Heart left ventricle (tissue), 16 donors: ENCODE measurements at regions not wholly inside any gene's neighbourhood (a gene's known extent, or its start where the extent isn't known, plus 50 kb on each side); places are given as distances from the start of the nearest gene placed in this dataset.
A peak's percentile ranks its signal among the peaks of the same experiment; 100 is the strongest.
"Not testable (repeated sequence)": the region's sequence is repeated elsewhere in the genome, so short reads cannot be mapped to it uniquely, and the experiment has no call there.

Experiments
- ATAC-seq, 4 donors: fragments of 200-7000 bp; cut with Tn5 transposase; one replicate each; pipeline ENCODE4 v1.9.1; 2020 to 2022; ENCODE audit warnings: moderate library complexity in 4 of 4, mild to moderate bottlenecking in 3 of 4, moderate number of reproducible peaks in 1 of 4
- DNase-seq, 5 donors: peaks; one replicate each; pipeline ENCODE4 v3.0.0-alpha.2; 2020
- H3K27ac ChIP-seq, 12 donors: fragments of 200-600 bp; sonication (generic) in 4 of 12; one replicate each; pipeline versions ENCODE4 v1.5.0 to v1.8.0; 2016 to 2022; ENCODE audit warnings: mild to moderate bottlenecking in 2 of 12
- H3K27me3 ChIP-seq, 9 donors: fragments of 200-600 bp; sonication (generic) in 2 of 9; one replicate each; pipeline versions ENCODE4 v1.5.1 to v1.8.0; 2016 to 2022; ENCODE audit warnings: mild to moderate bottlenecking in 3 of 9
- H3K36me3 ChIP-seq, 9 donors: fragments of 200-600 bp; sonication (generic) in 2 of 9; one replicate each; pipeline versions ENCODE4 v1.5.0 to v1.8.0; 2018 to 2022; ENCODE audit warnings: mild to moderate bottlenecking in 2 of 9
- H3K4me1 ChIP-seq, 12 donors: fragments of 200-600 bp; sonication (generic) in 4 of 12; one replicate each; pipeline versions ENCODE4 v1.5.0 to v1.8.0; 2016 to 2022; ENCODE audit warnings: mild to moderate bottlenecking in 3 of 12
- H3K4me3 ChIP-seq, 12 donors: fragments of 200-600 bp; sonication (generic) in 4 of 12; one replicate each; pipeline versions ENCODE4 v1.5.0 to v1.8.0; 2017 to 2022; ENCODE audit warnings: mild to moderate bottlenecking in 9 of 12, moderate library complexity in 4 of 12
- H3K9me3 ChIP-seq, 12 donors: fragments of 200-600 bp; sonication (generic) in 4 of 12; one replicate each; pipeline versions ENCODE4 v1.5.0 to v1.8.0; 2016 to 2022; ENCODE audit warnings: mild to moderate bottlenecking in 1 of 12
- CTCF ChIP-seq, 12 donors: fragments of 200-600 bp; sonication (generic) in 4 of 12; IDR thresholded peaks; one replicate each; pipeline versions ENCODE4 v1.5.0 to v1.8.0; 2018 to 2022; ENCODE audit warnings: antibody characterized with exemption in 12 of 12, mild to moderate bottlenecking in 5 of 12
- POLR2A ChIP-seq, 2 donors: fragments of 450-650 bp; IDR thresholded peaks; one replicate each; pipeline ENCODE4 v1.6.1; 2017; ENCODE audit warnings: antibody characterized with exemption in 2 of 2, mild to moderate bottlenecking in 2 of 2, moderate library complexity in 2 of 2
- whole genome bisulfite sequencing, 4 donors: extraction: QIAGEN DNeasy Blood & Tissue Kit in 2 of 4; methylation state at CpG; one replicate each; pipeline versions ENCODE4 v1.1.5 to v1.1.7; 2013 to 2018; 5-methylcytosine and 5-hydroxymethylcytosine counted together
- intact Hi-C, 10 donors: fragments of 100-400 bp; cut with DNase I; formaldehyde crosslinking; loops; one replicate each; pipeline versions ENCODE4 v1.11.1 to v1.14.2; 2022
- donor health status: ischemic (EF 13 %, LVEDD 7.1; RV severe dilation, severe dysfunction).
- donor health status: healthy with polysubstance abuse.
- donor health status: DM: no; HTN: yes; CAD: no.
- donor health status: DM: no; HTN: no; CAD: no.
- donor health status: ischemic (EF 25% LVEDD 6.9; RV normal size, moderate dysfunction).
- donor health status: ischemic (EF 25% LVEDD 5.7; RV mildly dilated, moderate dysfunction).
- donor health status: healthy.
- donor health status: DM: yes; HTN: yes; CAD: no.
- donor health status: ischemic (EF 35%, LVEDD 5.7; RV mildly dilated, moderate dysfunction).
- donor health status: nonischemic (EF 11% LVEDD 7.7; RV severe dilation, severe dysfunction).
- donor health status: DM: yes; HTN: yes; CAD: no.
- donor health status: PGD.
- donor health status: ischemic (EF 29% LVEDD 5.4; RV normal size, mild dysfunction).
- donor health status: nonischemic (EF 23%, LVEDD 6.1; RV moderate dilation, normal function).

DNA sequence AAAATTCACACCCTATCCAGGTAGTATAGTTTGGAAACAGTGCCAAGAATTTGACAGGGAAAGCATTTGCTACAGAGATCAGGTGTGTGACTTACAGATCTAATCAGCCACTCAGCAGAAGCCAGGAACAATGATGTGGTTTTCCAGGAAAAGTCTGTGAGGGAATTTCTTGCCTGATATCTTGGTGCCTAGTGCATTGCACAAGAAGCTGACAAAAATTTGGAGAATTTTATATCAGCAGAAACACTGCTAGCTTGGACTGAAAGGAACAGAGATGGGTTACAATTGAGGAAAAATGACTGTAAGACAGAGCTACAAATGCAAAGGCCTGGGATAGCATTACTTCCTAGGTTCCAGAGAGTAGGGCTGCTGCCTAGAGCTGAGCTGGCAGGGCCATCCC lies 658.1 kb upstream of the CHD1 start:
- ATAC-seq = no peak
- H3K4me3 ChIP-seq = no peak overlapping the region

DNA sequence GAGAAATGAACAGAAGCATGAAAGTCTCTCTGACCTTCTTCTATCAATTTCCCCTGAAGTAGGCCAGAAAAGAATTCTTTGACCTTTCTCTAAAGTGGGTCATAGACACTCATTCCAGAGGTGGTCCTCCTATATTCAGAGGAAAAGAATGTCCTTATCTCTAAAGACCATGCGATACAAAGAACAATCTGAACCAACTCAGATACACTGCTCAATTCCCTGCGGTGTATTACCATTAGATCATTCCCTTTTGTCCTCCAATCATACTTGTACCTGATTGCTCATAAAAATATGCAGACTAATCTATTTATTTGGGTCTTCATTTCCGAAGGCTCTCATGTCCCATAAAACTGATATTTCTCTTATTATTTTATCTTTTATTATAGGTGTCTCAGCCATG lies 652.4 kb upstream of the CHD1 start:
- WGBS, 4 donors = 14 to 34% (median 21%) methylated on average over 3 of the region's 3 CpGs
- not testable (repeated sequence) for H3K9me3 ChIP-seq

More for the DNA sequence above, 658.1 kb upstream of the CHD1 start:
- Histone ChIP-seq H3K9me3 (no peaks in the 10 kb centered on the region), H3K27ac (no peak overlapping the region), H3K27me3 (no peaks in the 10 kb centered on the region), H3K4me1 (no peaks in the 10 kb centered on the region), H3K36me3 (no peaks in the 10 kb centered on the region)
- no peak for DNase-seq
- intact Hi-C loops = no loop called here
- no peak for TF ChIP-seq CTCF (IDR thresholded peaks at IDR 0.05)
- TF ChIP-seq POLR2A (IDR thresholded peaks at IDR 0.05) = no peak

GRCh38 chr5:99562937-99563627 lies 634.3 kb upstream of the CHD1 start:
- H3K36me3 ChIP-seq, H3K27me3 ChIP-seq, ATAC-seq, H3K4me1 ChIP-seq, H3K9me3 ChIP-seq, H3K4me3 ChIP-seq, H3K27ac ChIP-seq, intact Hi-C loops: not testable (repeated sequence)
- DNase-seq = peak in 1 of 5 donors; percentile 17
- WGBS, 4 donors = 81 to 86% (median 85%) methylated on average over 15 of the region's 15 CpGs

More for the DNA sequence above, 652.4 kb upstream of the CHD1 start:
- H3K4me3 ChIP-seq, DNase-seq, H3K27me3 ChIP-seq, H3K27ac ChIP-seq, H3K4me1 ChIP-seq, ATAC-seq, H3K36me3 ChIP-seq, intact Hi-C loops: not testable (repeated sequence)

- WGBS, 4 donors = 61 to 81% (median 73%) methylated on average over 1 of the region's 1 CpG
- Histone ChIP-seq H3K4me1 (no peaks in the 10 kb centered on the region), H3K4me3 (no peak overlapping the region), H3K9me3 (no peaks in the 10 kb centered on the region), H3K27me3 (no peaks in the 10 kb centered on the region), H3K27ac (no peak overlapping the region), H3K36me3 (no peaks in the 10 kb centered on the region)
- DNase-seq (no peak), ATAC-seq (no peak)
- intact Hi-C loops = no loop called here
- TF ChIP-seq POLR2A (IDR thresholded peaks at IDR 0.05) (no peak), CTCF (IDR thresholded peaks at IDR 0.05) (no peak)
Observed at GRCh38 chr5:99553211-99553810, 624.5 kb upstream of the CHD1 start.

DNA sequence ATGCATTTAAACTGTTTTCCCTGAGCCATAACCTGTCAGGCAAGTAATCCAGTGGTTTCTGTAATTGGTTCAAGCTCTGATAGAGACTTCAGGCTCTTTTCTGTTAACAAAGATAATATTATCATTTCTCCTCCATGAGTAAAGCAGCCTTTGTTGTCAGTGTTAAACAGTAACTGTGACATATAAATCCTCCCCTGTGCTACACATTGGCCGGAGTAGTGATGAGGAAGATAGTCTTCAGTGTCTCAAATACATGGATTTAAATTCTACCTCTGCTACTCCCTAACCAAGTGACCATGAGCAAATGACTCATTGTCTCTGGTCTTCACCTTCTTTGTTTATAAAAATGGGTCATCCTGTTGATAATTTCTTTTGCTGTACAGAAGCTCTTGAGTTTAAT lies 615.5 kb upstream of the CHD1 start:
- Histone ChIP-seq H3K9me3 (no peaks in the 10 kb centered on the region), H3K36me3 (no peaks in the 10 kb centered on the region), H3K4me1 (no peaks in the 10 kb centered on the region), H3K27me3 (no peaks in the 10 kb centered on the region), H3K27ac (no peak overlapping the region), H3K4me3 (no peak overlapping the region)
- intact Hi-C loops = no loop called here
- no peak for ATAC-seq
- WGBS, 4 donors = 51 to 64% (median 57%) methylated on average over 1 of the region's 1 CpG
- DNase-seq = no peak
- TF ChIP-seq POLR2A (IDR thresholded peaks at IDR 0.05) (no peak), CTCF (IDR thresholded peaks at IDR 0.05) (no peak)
